HCT116 (cell line): ENCODE measurements at regions not wholly inside any gene's neighbourhood (a gene's known extent, or its start where the extent isn't known, plus 50 kb on each side); places are given as distances from the start of the nearest gene placed in this dataset.

Experiments used
- ATAC-seq: fragments of 200-7000 bp; cut with Tn5 transposase; 2 replicates; pipeline ENCODE4 v1.9.1; 2020; ENCODE audit warnings: mild to moderate bottlenecking, moderate library complexity
- BruUV-seq: library from RNA; stranded (reverse); fragments of 400-500 nt; replicated peaks from 2 replicates; lab custom pipeline; 2021; lab: Mats Ljungman, UMichigan
- CTCF ChIA-PET: fragments of 300-600 bp; sonication (Branson Sonifier 250); formaldehyde crosslinking; loops from one replicate; lab custom pipeline; 2021; ENCODE audit warnings: antibody characterized with exemption; lab: Charles Lee
- POLR2A ChIA-PET: fragments of 300-600, 350-600 bp; sonication (Branson Sonifier 250); formaldehyde crosslinking; loops from one replicate; lab custom pipeline; 2021; ENCODE audit warnings: antibody characterized with exemption; lab: Charles Lee
- RAD21 ChIA-PET, 2 experiments: fragments of 300-600 bp; sonication (Branson Sonifier 250); formaldehyde crosslinking; loops; one replicate each; lab custom pipeline; 2023; ENCODE audit warnings: low total read pairs in 2 of 2; ENCODE audit not compliant: uncharacterized antibody in 2 of 2, unreplicated experiment in 2 of 2, low non-redundant PET in 1 of 2; lab: Charles Lee
- DNase-seq: peaks from one replicate; pipeline ENCODE4 v3.0.0-alpha.2; 2010; ENCODE audit warnings: low read depth, low spot score
- H2AFZ ChIP-seq: fragments of 200-600 bp; shearing (Covaris generic), sonication (generic); 2 replicates; pipeline ENCODE4 v1.6.1; 2017; ENCODE audit warnings: low read depth, mixed run types, mixed read lengths, antibody characterized with exemption, low read length; ENCODE audit not compliant: poor library complexity, severe bottlenecking
- H3K27ac ChIP-seq: 2 replicates; pipeline ENCODE4 v1.5.1; 2012; ENCODE audit warnings: low read depth, low read length
- H3K27me3 ChIP-seq: fragments of 200-600 bp; sonication (generic); 2 replicates; pipeline ENCODE4 v1.6.1; 2016; ENCODE audit warnings: mixed run types, low read length, mixed read lengths; ENCODE audit not compliant: insufficient read depth
- H3K36me3 ChIP-seq, 2 experiments: fragments of 200-500 bp in 1 of 2; fragments of 200-600 bp in 1 of 2; sonication (Bioruptor generic) in 1 of 2; sonication (generic) in 1 of 2; 2 replicates each; pipeline versions ENCODE4 v1.5.1 to v1.6.1; 2014 to 2016; ENCODE audit warnings: low read length in 2 of 2, inconsistent platforms in 1 of 2, mixed read lengths in 1 of 2, mixed run types in 1 of 2; ENCODE audit not compliant: insufficient read depth in 2 of 2, control insufficient read depth in 1 of 2
- H3K4me1 ChIP-seq, 2 experiments: fragments of 200-600 bp in 1 of 2; sonication (generic) in 1 of 2; 2 replicates each; pipeline versions ENCODE4 v1.5.1 to v1.6.1; 2012 to 2017; ENCODE audit warnings: low read length in 2 of 2, inconsistent platforms in 1 of 2, mild to moderate bottlenecking in 1 of 2, mixed read lengths in 1 of 2, mixed run types in 1 of 2, moderate library complexity in 1 of 2; ENCODE audit not compliant: insufficient read depth in 2 of 2, control insufficient read depth in 1 of 2
- H3K4me2 ChIP-seq: fragments of 200-600 bp; sonication (generic); 2 replicates; pipeline ENCODE4 v1.6.1; 2017; ENCODE audit warnings: mixed run types, low read length, mixed read lengths
- H3K4me3 ChIP-seq, 2 experiments: fragments of 200-600 bp in 1 of 2; sonication (generic) in 1 of 2; replicated peaks in 1 of 2; 2 replicates each; pipeline ENCODE4 v1.5.1; 2011 to 2016; ENCODE audit warnings: low read length in 2 of 2, control low read depth in 1 of 2, low read depth in 1 of 2, mild to moderate bottlenecking in 1 of 2, mixed read lengths in 1 of 2, mixed run types in 1 of 2
- H3K79me2 ChIP-seq: fragments of 200-600 bp; sonication (generic); 2 replicates; pipeline ENCODE4 v1.6.1; 2017; ENCODE audit warnings: mild to moderate bottlenecking, mixed run types, low read length, moderate library complexity, mixed read lengths; ENCODE audit not compliant: insufficient read depth
- H3K9ac ChIP-seq: fragments of 200-600 bp; sonication (generic); 2 replicates; pipeline ENCODE4 v1.6.1; 2016; ENCODE audit warnings: low read length, mixed read lengths
- H3K9me2 ChIP-seq: fragments of 200-600 bp; sonication (generic), shearing (Covaris generic); 2 replicates; pipeline ENCODE4 v1.6.1; 2017; ENCODE audit warnings: mixed run types, mild to moderate bottlenecking, moderate library complexity; ENCODE audit not compliant: insufficient read depth
- H3K9me3 ChIP-seq, 2 experiments: fragments of 200-500 bp in 1 of 2; fragments of 200-600 bp in 1 of 2; sonication (Bioruptor generic) in 1 of 2; sonication (generic) in 1 of 2; 2 replicates each; pipeline ENCODE4 v1.6.1; 2014 to 2017; ENCODE audit warnings: low read length in 2 of 2, mixed read lengths in 2 of 2, inconsistent platforms in 1 of 2, low read depth in 1 of 2, mild to moderate bottlenecking in 1 of 2, mixed run types in 1 of 2, moderate library complexity in 1 of 2; ENCODE audit not compliant: control insufficient read depth in 1 of 2, insufficient read depth in 1 of 2
- H4K20me1 ChIP-seq: fragments of 200-600 bp; sonication (generic), shearing (Covaris generic); 2 replicates; pipeline ENCODE4 v1.6.1; 2017; ENCODE audit warnings: mixed run types, mild to moderate bottlenecking, moderate library complexity; ENCODE audit not compliant: insufficient read depth
- ATF3 ChIP-seq: IDR thresholded peaks from 2 replicates; pipeline ENCODE4 v1.6.1; 2012
- CTCF ChIP-seq, 3 experiments: fragments of 200-600 bp in 1 of 3; sonication (generic) in 1 of 3; IDR thresholded peaks in 2 of 3; conservative IDR thresholded peaks in 1 of 3; 2 replicates each; pipeline ENCODE4 v1.5.1; 2012 to 2017; ENCODE audit warnings: low read depth in 2 of 3, low read length in 2 of 3, antibody characterized with exemption in 1 of 3, borderline replicate concordance in 1 of 3, control low read depth in 1 of 3, mild to moderate bottlenecking in 1 of 3, mixed read lengths in 1 of 3, mixed run types in 1 of 3, moderate library complexity in 1 of 3; ENCODE audit not compliant: insufficient read depth in 1 of 3
- EZH2 ChIP-seq: fragments of 200-600 bp; sonication (generic); IDR thresholded peaks from 2 replicates; pipeline ENCODE4 v1.6.1; 2017; ENCODE audit warnings: antibody characterized with exemption, mixed run types
- FOSL1 ChIP-seq: IDR thresholded peaks from 2 replicates; pipeline ENCODE4 v1.6.1; 2012; ENCODE audit warnings: low read depth
- JUND ChIP-seq: IDR thresholded peaks from 2 replicates; pipeline ENCODE4 v1.6.1; 2012
- POLR2A ChIP-seq: IDR thresholded peaks from 2 replicates; pipeline ENCODE4 v1.7.0; 2011; ENCODE audit warnings: borderline replicate concordance; ENCODE audit not compliant: insufficient read depth, insufficient read length; ENCODE audit errors: extremely low read depth
- POLR2AphosphoS5 ChIP-seq: IDR thresholded peaks from 2 replicates; pipeline ENCODE4 v1.6.1; 2011; ENCODE audit warnings: mild to moderate bottlenecking, low read depth, low read length, moderate library complexity
- TCF7L2 ChIP-seq: IDR thresholded peaks from 2 replicates; pipeline ENCODE4 v1.7.0; 2011; ENCODE audit warnings: borderline replicate concordance, inconsistent platforms; ENCODE audit not compliant: insufficient read depth, insufficient read length; ENCODE audit errors: extremely low read depth
- YY1 ChIP-seq: IDR thresholded peaks from 2 replicates; pipeline ENCODE4 v1.6.1; 2011; ENCODE audit warnings: low read length, low read depth, moderate library complexity, mild to moderate bottlenecking; ENCODE audit not compliant: insufficient replicate concordance; ENCODE audit errors: extremely low read depth
- ZBTB33 ChIP-seq: IDR thresholded peaks from 2 replicates; pipeline ENCODE4 v1.6.1; 2011; ENCODE audit warnings: mild to moderate bottlenecking, low read length, moderate library complexity; ENCODE audit not compliant: insufficient replicate concordance; ENCODE audit errors: extremely low read depth
- intact Hi-C: fragments of 100-400 bp; cut with micrococcal nuclease; formaldehyde crosslinking; loops from 2 replicates; pipeline ENCODE4 v1.10.0; 2022

- Histone ChIP-seq H3K27me3 (no peaks in the 10 kb centered on the region), H3K9me3 (0 out of 4 replicates have a peak, but pooled peaks cover 0 to 4% of the 10 kb centered on the region in 2 experiments), H3K36me3 (no peaks in the 10 kb centered on the region), H4K20me1 (no peaks in the 10 kb centered on the region), H3K9me2 (no peaks in the 10 kb centered on the region), H3K4me2 (no peak overlapping the region), H3K4me3 (no peak overlapping the region), H3K4me1 (no peaks in the 10 kb centered on the region), H3K79me2 (no peaks in the 10 kb centered on the region), H3K27ac (no peak overlapping the region), H2AFZ (no peak overlapping the region), H3K9ac (no peak overlapping the region)
- no peak for ATAC-seq
- CTCF ChIA-PET = no interaction called here
- RAD21 ChIA-PET = no interaction called here
- BruUV-seq = no TSS peak
- DNase-seq = no peak
- intact Hi-C loops = no loop called here
- POLR2A ChIA-PET = no interaction called here
- TF ChIP-seq YY1 (no peak), TCF7L2 (no peak), EZH2 (no peak), POLR2A (no peak), ATF3 (no peak), CTCF (IDR thresholded peaks at IDR 0.05 in 2 of 3, conservative IDR thresholded peaks at IDR 0.05 in 1 of 3; ENCODE audit: borderline replicate concordance in 1 of 3, insufficient read depth in 1 of 3, low read depth in 2 of 3, low read length in 2 of 3) (no peak), POLR2AphosphoS5 (no peak)
These were observed 283.0 kb downstream of the OLFM3 start for GRCh38 chr1:101713760-101714159.

- intact Hi-C loops = no loop called here
- Histone ChIP-seq H4K20me1 (no peaks in the 10 kb centered on the region), H3K79me2 (no peaks in the 10 kb centered on the region), H3K4me2 (no peak overlapping the region), H3K27ac (no peak overlapping the region), H3K9ac (no peak overlapping the region), H3K4me1 (no peaks in the 10 kb centered on the region), H3K9me3 (0 out of 4 replicates have a peak, but pooled peaks cover 0 to 4% of the 10 kb centered on the region in 2 experiments), H3K9me2 (no peaks in the 10 kb centered on the region), H3K27me3 (no peaks in the 10 kb centered on the region), H3K36me3 (no peaks in the 10 kb centered on the region), H2AFZ (no peak overlapping the region), H3K4me3 (no peak overlapping the region)
- ChIA-PET RAD21 (no interaction called here), CTCF (no interaction called here), POLR2A (no interaction called here)
- ATAC-seq (no peak), DNase-seq (no peak)
- BruUV-seq = no TSS peak
- TF ChIP-seq POLR2AphosphoS5 (no peak), JUND (no peak), FOSL1 (no peak), ZBTB33 (no peak), POLR2A (no peak)
These were observed 273.3 kb downstream of the OLFM3 start for GRCh38 chr1:101723415-101723814.
